NCI-H510A treated with DMSO at 0.1 percent for 48 hours (cell line): ENCODE measurements at regions not wholly inside any gene's neighbourhood (a gene's known extent, or its start where the extent isn't known, plus 50 kb on each side); places are given as distances from the start of the nearest gene placed in this dataset.
A peak's percentile ranks its signal among the peaks of the same experiment; 100 is the strongest.
"Not testable (repeated sequence)": the region's sequence is repeated elsewhere in the genome, so short reads cannot be mapped to it uniquely, and the experiment has no call there.

Source experiments
- DNase-seq: peaks from one replicate; lab custom pipeline; 2025; lab: John Stamatoyannopoulos, UW

GRCh38 chr3:98644168-98644567 is 50.8 kb upstream of the CPOX start:
- DNase-seq, result no peak

GRCh38 chr3:98645039-98645438 is 51.6 kb upstream of the CPOX start:
- no peak for DNase-seq

GRCh38 chr3:98646680-98647079 is 53.3 kb upstream of the CPOX start:
- no peak for DNase-seq

DNA sequence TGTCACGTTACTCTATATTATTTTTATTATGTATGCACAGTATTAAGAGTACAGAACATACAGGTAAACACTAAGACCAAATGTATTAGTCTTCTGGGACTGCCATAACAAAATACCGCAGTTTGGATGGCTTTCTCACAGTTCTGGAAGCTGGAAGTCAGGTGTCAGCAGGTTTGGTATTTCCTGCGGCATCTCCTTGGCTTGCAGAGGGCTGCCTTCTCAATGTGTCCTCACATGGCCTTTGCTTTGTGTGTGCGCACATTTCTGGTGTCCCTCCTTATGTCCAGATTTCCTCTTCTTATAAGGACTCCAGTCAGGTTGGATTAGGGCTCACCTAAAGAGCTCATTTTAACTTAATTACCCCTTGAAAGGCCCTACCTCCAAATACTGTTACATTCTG is 53.8 kb upstream of the CPOX start:
- DNase-seq, result no peak

GRCh38 chr3:98650971-98651779 is 57.8 kb upstream of the CPOX start:
- no peak for DNase-seq

DNA sequence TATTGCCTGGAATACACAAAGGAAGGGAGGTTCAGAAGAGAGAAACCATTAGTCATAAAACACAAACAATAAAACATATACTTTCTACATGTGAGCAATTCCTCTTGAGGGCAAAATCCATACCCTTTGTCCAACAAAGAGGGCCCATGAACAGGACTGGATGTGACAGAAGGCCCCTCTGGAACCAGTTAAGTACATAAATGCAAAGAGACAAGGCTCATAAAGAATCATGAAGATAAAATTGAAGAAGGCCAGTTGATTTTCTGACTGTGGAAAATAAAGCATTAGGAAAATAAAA is 58.3 kb upstream of the CPOX start:
- no peak for DNase-seq

GRCh38 chr3:98655666-98656065 is 62.3 kb upstream of the CPOX start:
- no peak for DNase-seq

GRCh38 chr3:98657457-98657856 is 64.0 kb upstream of the CPOX start:
- peak; percentile 25 for DNase-seq

- no peak for DNase-seq
These were observed 69.3 kb upstream of the CPOX start for GRCh38 chr3:98662699-98663098.

DNA sequence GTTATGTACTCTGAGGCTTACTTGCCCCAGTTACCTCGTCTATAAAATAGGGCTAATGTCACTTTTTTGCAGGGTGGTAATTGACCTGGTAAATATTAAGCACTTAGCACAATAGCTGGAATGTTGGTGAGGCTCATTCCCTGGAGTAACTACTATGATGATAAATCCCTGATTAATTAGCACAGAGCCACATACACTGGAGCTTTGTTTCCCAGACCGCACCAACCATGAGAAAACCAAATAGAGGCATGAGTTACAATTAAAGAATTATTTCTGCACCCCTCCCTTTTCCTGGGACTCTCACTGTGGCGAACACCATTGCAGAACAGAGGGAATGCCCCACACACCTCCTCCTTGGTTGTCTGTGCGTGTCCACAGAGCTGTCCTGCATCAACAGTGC is 76.6 kb upstream of the CPOX start:
- DNase-seq, result no peak

DNA sequence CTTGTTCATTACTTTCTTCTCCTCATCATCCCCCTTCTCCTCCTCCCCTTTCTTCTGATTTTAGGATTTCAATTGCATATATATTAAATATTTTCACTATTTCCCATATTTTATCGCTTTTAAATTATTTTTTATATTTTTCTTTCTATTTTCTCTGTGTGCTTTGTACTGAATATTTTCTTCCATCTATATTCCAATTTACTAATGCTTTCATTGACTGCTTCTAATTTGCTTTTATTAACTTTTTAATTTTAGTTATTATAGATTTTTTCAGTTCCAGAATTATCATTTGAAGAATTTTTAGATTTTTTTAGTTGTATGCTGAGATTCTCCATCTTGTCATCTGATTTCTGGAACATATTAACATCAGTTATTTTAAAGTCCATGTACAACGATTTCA is 83.2 kb upstream of the ST3GAL6 start:
- DNase-seq, result no peak

- DNase-seq, result no peak
These were observed 82.4 kb upstream of the ST3GAL6 start for GRCh38 chr3:98680723-98681122.

- no peak for DNase-seq
These were observed 81.7 kb upstream of the ST3GAL6 start for GRCh38 chr3:98681486-98681885.

GRCh38 chr3:98682391-98682790 is 80.7 kb upstream of the ST3GAL6 start:
- not testable (repeated sequence) for DNase-seq

- no peak for DNase-seq
These were observed 74.8 kb upstream of the ST3GAL6 start for GRCh38 chr3:98688363-98688762.

DNA sequence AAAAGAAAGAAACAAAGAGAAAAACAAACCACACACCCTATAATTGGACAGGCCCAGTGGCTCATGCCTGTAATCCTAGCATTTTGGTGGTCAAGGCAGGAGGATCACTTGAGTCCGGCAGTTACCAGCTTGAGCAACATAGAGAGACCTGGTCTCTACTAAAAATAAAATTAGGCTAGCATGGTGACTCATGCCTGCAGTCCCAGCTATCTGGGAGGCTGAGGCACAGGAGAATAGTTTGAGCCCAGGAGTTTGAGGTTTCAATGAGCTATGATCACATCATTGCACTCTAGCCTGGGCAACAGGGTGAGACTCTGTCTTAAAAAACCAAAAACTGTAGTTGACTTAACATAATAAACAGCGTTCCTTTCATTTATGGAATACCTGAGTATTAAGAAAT is 72.3 kb upstream of the ST3GAL6 start:
- no peak for DNase-seq

GRCh38 chr3:98691897-98692296 is 71.2 kb upstream of the ST3GAL6 start:
- no peak for DNase-seq

DNA sequence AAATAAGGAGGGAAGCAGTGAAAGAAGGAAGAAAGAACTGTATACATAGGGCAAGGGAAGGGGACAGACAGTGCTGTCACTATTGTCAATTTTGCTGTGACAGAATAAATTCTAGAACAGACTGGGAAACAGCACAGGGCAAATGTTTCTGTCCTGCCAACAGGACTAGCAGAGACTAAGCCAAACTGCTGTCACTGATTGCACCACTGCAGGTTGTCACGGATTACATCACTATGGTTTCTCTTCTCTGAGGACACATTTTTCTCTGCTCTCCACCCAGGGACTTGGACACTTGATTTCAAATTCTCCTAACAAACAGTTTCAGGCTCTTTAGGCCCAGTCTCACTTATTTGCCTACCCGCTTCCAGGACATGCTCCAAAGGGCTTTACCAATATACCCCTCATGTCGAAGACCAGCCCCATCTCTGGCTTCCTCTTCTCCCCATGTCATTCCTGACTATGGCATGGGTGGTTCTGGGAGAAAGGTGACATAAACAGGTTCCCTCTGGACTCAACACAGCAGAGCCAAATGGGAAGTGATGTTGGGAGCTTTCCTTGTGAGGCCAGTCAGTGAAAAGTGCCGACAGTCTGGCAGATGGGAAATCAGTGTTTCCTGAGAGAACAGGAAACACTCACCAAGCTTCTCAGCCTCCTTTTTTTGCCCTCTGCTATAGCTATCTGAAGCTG is 70.2 kb upstream of the ST3GAL6 start:
- DNase-seq, result no peak

DNA sequence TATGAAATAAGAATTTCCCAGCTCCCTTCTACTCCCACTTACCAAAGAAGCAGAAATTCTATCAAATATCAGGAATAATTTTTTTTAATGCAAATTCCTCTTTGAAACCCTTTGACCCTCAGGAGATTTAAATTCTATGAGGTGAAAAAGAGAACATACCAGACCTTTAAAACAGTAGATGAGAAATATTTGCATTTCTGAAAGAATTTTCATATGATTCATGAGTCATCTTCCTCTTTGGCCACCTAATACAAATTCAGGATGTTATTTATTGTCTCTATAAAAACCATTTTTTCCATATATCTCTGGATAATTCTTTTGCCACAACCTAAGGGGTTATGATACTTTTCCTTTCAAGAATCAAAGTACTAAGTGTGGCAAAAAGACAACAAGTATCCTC is 67.3 kb upstream of the ST3GAL6 start:
- no peak for DNase-seq

- not testable (repeated sequence) for DNase-seq
These were observed 66.8 kb upstream of the ST3GAL6 start for GRCh38 chr3:98696296-98696695.

DNA sequence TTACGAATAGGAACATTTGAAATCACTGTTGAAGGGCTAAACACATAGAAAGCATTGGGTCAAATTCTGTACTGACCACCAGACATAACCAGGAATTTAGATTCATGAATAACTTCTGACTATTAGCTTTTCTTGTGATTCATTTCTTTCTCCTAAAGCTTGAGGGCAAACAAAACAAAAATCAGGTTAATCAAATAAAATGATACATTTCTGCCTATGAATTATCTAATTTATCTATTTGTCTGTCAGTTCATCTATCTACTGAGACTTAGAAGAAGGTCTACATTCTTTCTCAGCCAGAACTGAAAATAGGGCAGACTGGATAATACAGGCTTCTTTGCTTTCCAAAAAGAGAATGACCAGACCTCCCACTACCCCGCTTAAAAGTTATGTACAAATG is 65.9 kb upstream of the ST3GAL6 start:
- DNase-seq, result no peak

DNA sequence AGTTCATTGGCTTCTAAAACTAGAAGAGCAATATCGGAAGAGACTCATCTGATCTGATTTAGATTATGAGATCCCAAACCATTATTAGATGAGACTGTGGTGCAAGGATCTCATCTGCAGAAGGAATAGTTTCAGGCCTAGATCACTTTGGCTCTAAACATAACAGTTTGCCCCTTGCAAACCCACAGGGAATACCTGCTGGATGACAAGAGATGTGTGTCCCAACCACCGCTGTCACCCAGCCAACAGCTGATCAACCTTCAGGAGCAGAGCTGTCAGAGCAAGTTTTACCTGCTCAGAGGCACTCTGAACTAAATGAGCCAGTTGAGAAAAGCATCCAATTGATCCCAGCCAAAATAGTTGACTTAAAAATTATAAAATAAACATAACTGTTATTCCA is 64.0 kb upstream of the ST3GAL6 start:
- no peak for DNase-seq

DNA sequence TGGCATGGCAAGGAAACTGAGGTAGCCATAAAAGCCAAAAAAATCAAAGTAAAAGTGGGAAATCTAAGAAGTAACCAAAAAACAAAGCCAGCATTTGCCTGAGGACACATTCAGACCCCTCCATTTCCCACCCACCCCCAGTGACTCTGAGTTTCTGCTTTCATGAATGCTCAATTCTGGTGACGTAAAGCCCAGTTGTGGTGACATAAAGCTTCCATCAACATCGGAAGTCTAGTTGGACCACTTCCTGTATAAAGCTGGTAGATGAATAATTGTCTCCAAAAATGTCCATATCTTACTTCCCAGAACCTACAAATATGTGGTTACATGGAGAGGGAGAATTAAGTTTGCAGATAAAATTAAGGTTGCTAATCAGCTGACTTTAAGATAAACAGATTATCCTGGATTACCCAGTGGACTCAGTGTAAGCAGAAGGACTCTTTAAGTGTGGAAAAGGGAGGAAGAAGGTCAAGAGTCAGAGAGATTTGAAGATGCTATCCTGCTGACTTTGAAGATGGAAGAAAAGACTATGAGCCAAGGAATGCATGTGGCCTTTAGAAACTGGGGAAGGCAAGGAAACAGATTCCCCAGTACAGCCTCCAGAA is 62.0 kb upstream of the ST3GAL6 start:
- no peak for DNase-seq

- DNase-seq, result no peak
These were observed 61.0 kb upstream of the ST3GAL6 start for GRCh38 chr3:98702166-98702565.
